Ishikawa (cell line): ENCODE measurements at regions not wholly inside any gene's neighbourhood (a gene's known extent, or its start where the extent isn't known, plus 50 kb on each side); places are given as distances from the start of the nearest gene placed in this dataset.

Experiments used
- FOXM1 ChIP-seq: IDR thresholded peaks from 2 replicates; pipeline ENCODE4 v1.6.1; 2012; ENCODE audit warnings: low read depth, borderline replicate concordance
- RAD21 ChIP-seq: IDR thresholded peaks from 2 replicates; pipeline ENCODE4 v1.6.1; 2012; ENCODE audit warnings: low read depth
- TAF1 ChIP-seq: IDR thresholded peaks from 2 replicates; pipeline ENCODE4 v1.6.1; 2012; ENCODE audit warnings: low read depth, mild to moderate bottlenecking
- YY1 ChIP-seq: IDR thresholded peaks from 2 replicates; pipeline ENCODE4 v1.6.1; 2012; ENCODE audit warnings: low read depth
- TF ChIP-seq, protein P1 (sequence below): IDR thresholded peaks from 2 replicates; pipeline ENCODE4 v1.6.1; 2012

DNA sequence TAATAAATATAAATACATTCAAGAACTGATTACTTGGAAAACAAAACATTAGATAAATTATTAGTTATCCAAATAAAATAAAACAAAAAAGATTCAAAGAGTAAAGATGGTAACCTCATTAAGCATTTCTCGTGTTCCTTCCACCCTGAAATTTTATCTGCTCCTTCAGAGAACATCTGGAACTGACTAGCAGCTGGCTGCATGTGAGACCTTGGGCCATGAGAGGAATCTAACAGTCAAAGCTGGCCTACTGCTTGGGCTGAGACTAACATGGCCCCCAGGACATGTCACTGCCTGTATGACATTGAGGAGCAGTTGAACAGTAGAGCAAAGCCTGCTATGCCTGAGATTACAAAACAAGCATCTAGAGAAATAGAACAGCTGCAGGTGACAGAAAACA, 208.5 kb upstream of the ZSWIM2 start:
- no peak for TF ChIP-seq RAD21
- no peak for TF ChIP-seq YY1
- TF ChIP-seq, protein P1, sequence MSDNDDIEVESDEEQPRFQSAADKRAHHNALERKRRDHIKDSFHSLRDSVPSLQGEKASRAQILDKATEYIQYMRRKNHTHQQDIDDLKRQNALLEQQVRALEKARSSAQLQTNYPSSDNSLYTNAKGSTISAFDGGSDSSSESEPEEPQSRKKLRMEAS: no peak
- TF ChIP-seq TAF1: no peak
- TF ChIP-seq FOXM1: no peak
